H1 (cell line): ENCODE measurements at regions not wholly inside any gene's neighbourhood (a gene's known extent, or its start where the extent isn't known, plus 50 kb on each side); places are given as distances from the start of the nearest gene placed in this dataset.

Experiments
- CTCF ChIA-PET: fragments of 300-600 bp; sonication (Branson Sonifier 250); formaldehyde crosslinking; loops from one replicate; lab custom pipeline; 2021; ENCODE audit not compliant: partially characterized antibody; lab: Charles Lee
- POLR2A ChIA-PET: fragments of 300-600 bp; sonication (Branson Sonifier 250); formaldehyde crosslinking; loops from one replicate; lab custom pipeline; 2021; ENCODE audit warnings: inconsistent platforms; ENCODE audit not compliant: partially characterized antibody; lab: Charles Lee
- DNase-seq, 2 experiments: peaks; one replicate each; pipeline versions ENCODE4 v3.0.0 to v3.0.0-alpha.2; 2010 to 2022; ENCODE audit warnings: low spot score in 2 of 2, low read depth in 1 of 2, mixed read lengths in 1 of 2
- FAIRE-seq: peaks from 2 replicates; lab custom pipeline; 2011; peaks lifted over from hg19 to GRCh38; lab: Jason Lieb, UNC
- H2AFZ ChIP-seq: 2 replicates; pipeline ENCODE4 v1.8.1; 2012; ENCODE audit warnings: low read length, inconsistent platforms
- H2AK5ac ChIP-seq: 2 replicates; pipeline ENCODE4 v1.6.1; 2013; ENCODE audit warnings: low read depth, low read length
- H2BK120ac ChIP-seq: replicated peaks from 2 replicates; pipeline ENCODE3; 2013; ENCODE audit warnings: low read depth, low read length, inconsistent platforms
- H2BK12ac ChIP-seq: 2 replicates; pipeline ENCODE4 v1.6.1; 2013; ENCODE audit warnings: low read depth, low read length
- H2BK15ac ChIP-seq: 2 replicates; pipeline ENCODE4 v1.6.1; 2013; ENCODE audit warnings: low read length
- H2BK20ac ChIP-seq: 2 replicates; pipeline ENCODE4 v1.6.1; 2013; ENCODE audit warnings: low read length
- H2BK5ac ChIP-seq: 2 replicates; pipeline ENCODE4 v1.6.1; 2013; ENCODE audit warnings: low read depth, low read length
- H3K14ac ChIP-seq: 2 replicates; pipeline ENCODE4 v1.6.1; 2013; ENCODE audit warnings: inconsistent platforms; ENCODE audit not compliant: insufficient read length
- H3K18ac ChIP-seq: 2 replicates; pipeline ENCODE4 v1.6.1; 2013; ENCODE audit warnings: low read length; ENCODE audit errors: extremely low read depth
- H3K23ac ChIP-seq: 2 replicates; pipeline ENCODE4 v1.6.1; 2013; ENCODE audit warnings: inconsistent platforms; ENCODE audit not compliant: insufficient read length
- H3K23me2 ChIP-seq: 2 replicates; pipeline ENCODE4 v1.6.1; 2013; ENCODE audit warnings: low read depth, low read length
- H3K27ac ChIP-seq: 2 replicates; pipeline ENCODE4 v1.6.1; 2011; ENCODE audit warnings: low read depth, low read length, inconsistent platforms
- H3K27me3 ChIP-seq, 4 experiments: replicated peaks in 1 of 4; 1 replicate in 1 of 4; 2 replicates in 3 of 4; pipeline versions ENCODE4 v1.6.1 to v1.8.1; 2011 to 2013; ENCODE audit warnings: low read length in 3 of 4, mild to moderate bottlenecking in 3 of 4, inconsistent platforms in 2 of 4, mixed read lengths in 2 of 4, moderate library complexity in 1 of 4; ENCODE audit not compliant: control insufficient read depth in 3 of 4, insufficient read depth in 3 of 4; ENCODE audit errors: extremely low read depth in 1 of 4
- H3K36me3 ChIP-seq, 4 experiments: 2 replicates each; pipeline versions ENCODE4 v1.6.1 to v1.8.1; 2011 to 2013; ENCODE audit warnings: mild to moderate bottlenecking in 4 of 4, low read length in 3 of 4, moderate library complexity in 2 of 4, control low read depth in 1 of 4, inconsistent platforms in 1 of 4; ENCODE audit not compliant: insufficient read depth in 4 of 4, control insufficient read depth in 2 of 4
- H3K4ac ChIP-seq: replicated peaks from 2 replicates; pipeline ENCODE3; 2013; ENCODE audit warnings: low read length, low read depth, mixed read lengths, inconsistent platforms; ENCODE audit not compliant: insufficient read length
- H3K4me1 ChIP-seq, 4 experiments: replicated peaks in 1 of 4; 1 replicate in 1 of 4; 2 replicates in 3 of 4; pipeline versions ENCODE4 v1.6.1 to v1.8.1; 2011 to 2013; ENCODE audit warnings: low read length in 3 of 4, inconsistent platforms in 2 of 4, mixed read lengths in 1 of 4; ENCODE audit not compliant: insufficient read depth in 4 of 4, control insufficient read depth in 3 of 4
- H3K4me2 ChIP-seq, 2 experiments: 2 replicates each; pipeline versions ENCODE4 v1.6.1 to v1.8.1; 2011 to 2013; ENCODE audit warnings: low read depth in 2 of 2, low read length in 2 of 2, control low read depth in 1 of 2, inconsistent platforms in 1 of 2, mild to moderate bottlenecking in 1 of 2; ENCODE audit not compliant: insufficient read depth in 1 of 2
- H3K4me3 ChIP-seq, 4 experiments: fragments of 200-600, 300-600 bp in 1 of 4; sonication (generic), shearing (Covaris generic), sonication (Bioruptor Twin) in 1 of 4; 2 replicates each; pipeline versions ENCODE4 v1.5.1 to v1.8.1; 2011 to 2016; ENCODE audit warnings: low read length in 4 of 4, low read depth in 3 of 4, control low read depth in 2 of 4, inconsistent platforms in 2 of 4, mild to moderate bottlenecking in 2 of 4, mixed read lengths in 1 of 4, moderate library complexity in 1 of 4; ENCODE audit not compliant: insufficient read depth in 2 of 4; ENCODE audit errors: extremely low read depth in 1 of 4
- H3K56ac ChIP-seq: replicated peaks from 2 replicates; pipeline ENCODE3; 2013; ENCODE audit warnings: low read depth, mild to moderate bottlenecking, mixed read lengths, low read length, inconsistent platforms; ENCODE audit not compliant: insufficient read length
- H3K79me1 ChIP-seq: 2 replicates; pipeline ENCODE4 v1.6.1; 2013; ENCODE audit warnings: low read depth, low read length, control low read depth
- H3K79me2 ChIP-seq, 2 experiments: 2 replicates each; pipeline versions ENCODE4 v1.6.1 to v1.8.1; 2012 to 2013; ENCODE audit warnings: low read length in 2 of 2, mild to moderate bottlenecking in 2 of 2, inconsistent platforms in 1 of 2; ENCODE audit not compliant: insufficient read depth in 2 of 2, control insufficient read depth in 1 of 2
- H3K9ac ChIP-seq, 4 experiments: replicated peaks in 1 of 4; 1 replicate in 1 of 4; 2 replicates in 3 of 4; pipeline versions ENCODE4 v1.6.1 to v1.8.1; 2011 to 2013; ENCODE audit warnings: low read depth in 3 of 4, low read length in 3 of 4, control low read depth in 2 of 4, mild to moderate bottlenecking in 2 of 4, moderate library complexity in 2 of 4, inconsistent platforms in 1 of 4; ENCODE audit errors: extremely low read depth in 1 of 4
- H3K9me3 ChIP-seq, 2 experiments: 2 replicates each; pipeline versions ENCODE4 v1.6.1 to v1.8.1; 2012 to 2013; ENCODE audit warnings: mild to moderate bottlenecking in 2 of 2, moderate library complexity in 2 of 2, control low read depth in 1 of 2, inconsistent platforms in 1 of 2, low read depth in 1 of 2, low read length in 1 of 2, mixed read lengths in 1 of 2; ENCODE audit not compliant: insufficient read depth in 2 of 2
- H4K20me1 ChIP-seq, 2 experiments: replicated peaks in 1 of 2; 2 replicates each; pipeline versions ENCODE3 to v1.8.1; 2011 to 2013; ENCODE audit warnings: inconsistent platforms in 2 of 2, low read length in 2 of 2, mild to moderate bottlenecking in 1 of 2; ENCODE audit not compliant: insufficient read depth in 2 of 2, control insufficient read depth in 1 of 2
- H4K5ac ChIP-seq: 2 replicates; pipeline ENCODE4 v1.6.1; 2013; ENCODE audit warnings: low read length, low read depth, mixed read lengths, inconsistent platforms; ENCODE audit not compliant: insufficient read length
- H4K8ac ChIP-seq: 2 replicates; pipeline ENCODE4 v1.8.0; 2013; ENCODE audit warnings: mild to moderate bottlenecking, moderate library complexity, low read length, inconsistent platforms; ENCODE audit not compliant: insufficient read depth; ENCODE audit errors: extremely low read depth
- H4K91ac ChIP-seq: replicated peaks from 2 replicates; pipeline ENCODE3; 2013; ENCODE audit warnings: low read length, mixed read lengths, inconsistent platforms; ENCODE audit not compliant: insufficient read length
- CHD2 ChIP-seq: IDR thresholded peaks from 2 replicates; pipeline ENCODE4 v1.6.1; 2012; ENCODE audit warnings: low read length, improper control_type of control experiment
- CTBP2 ChIP-seq: IDR thresholded peaks from 2 replicates; pipeline ENCODE4 v1.7.0; 2011; ENCODE audit warnings: borderline replicate concordance, mild to moderate bottlenecking, moderate library complexity, mixed read lengths, low read length; ENCODE audit not compliant: insufficient read depth, insufficient read length
- WGBS, 2 experiments: shearing (Covaris generic) in 1 of 2; methylation state at CpG; one replicate each; pipeline versions ENCODE4 v1.1.6 to v1.1.7; 2013 to 2015; ENCODE audit warnings: low lambda C conversion rate in 2 of 2, mixed read lengths in 2 of 2, inconsistent platforms in 1 of 2, low coverage in 1 of 2, missing lambda C conversion rate in 1 of 2; ENCODE audit not compliant: insufficient replicate concordance in 2 of 2, insufficient coverage in 1 of 2, insufficient read length in 1 of 2; ENCODE audit errors: extremely low coverage in 1 of 2, missing lambda C conversion rate in 1 of 2; 5-methylcytosine and 5-hydroxymethylcytosine counted together

- no peak overlapping the region for H3K18ac ChIP-seq
- no peak overlapping the region for H2AFZ ChIP-seq
- H3K56ac ChIP-seq, result no peak overlapping the region
- H2BK120ac ChIP-seq, result no peak overlapping the region
- no peak overlapping the region for H2BK20ac ChIP-seq
- H2BK15ac ChIP-seq, result no peak overlapping the region
- H3K27ac ChIP-seq, result no peak overlapping the region
- no peaks in the 10 kb centered on the region for H3K23me2 ChIP-seq
- no peak overlapping the region for H2BK12ac ChIP-seq
- H3K4me2 ChIP-seq, result no peak overlapping the region
- no peak overlapping the region for H3K9ac ChIP-seq
- no peak overlapping the region for H3K4me3 ChIP-seq
- no peaks in the 10 kb centered on the region for H3K79me1 ChIP-seq
- H3K14ac ChIP-seq, result no peak overlapping the region
- no peak overlapping the region for H4K91ac ChIP-seq
- no peak overlapping the region for H4K5ac ChIP-seq
- no peak overlapping the region for H4K8ac ChIP-seq
- CTCF ChIA-PET, result no interaction called here
- DNase-seq (no peak), FAIRE-seq (no peak)
- no peak overlapping the region for H2AK5ac ChIP-seq
- no peaks in the 10 kb centered on the region for H3K9me3 ChIP-seq
- H2BK5ac ChIP-seq, result no peak overlapping the region
- no peak overlapping the region for H3K23ac ChIP-seq
- H3K4me1 ChIP-seq, result no peaks in the 10 kb centered on the region
- H3K36me3 ChIP-seq, result no peaks in the 10 kb centered on the region
- POLR2A ChIA-PET, result no interaction called here
- H3K4ac ChIP-seq, result no peak overlapping the region
- no peaks in the 10 kb centered on the region for H3K79me2 ChIP-seq
- no peaks in the 10 kb centered on the region for H4K20me1 ChIP-seq
- TF ChIP-seq CTBP2 (no peak), CHD2 (no peak)
- no peaks in the 10 kb centered on the region for H3K27me3 ChIP-seq
- WGBS, 2 experiments, result 91 to 100% methylated on average over 1 to 4 of the region's 4 CpGs
Observed at GRCh38 chr6:122059918-122060317, 339.5 kb upstream of the HSF2 start.
